Activated T-cell treated with anti-CD3 and anti-CD28 coated beads, Interleukin-2, amount 50 U/mL, for 1 hour (primary cell): ENCODE measurements at regions not wholly inside any gene's neighbourhood (a gene's known extent, or its start where the extent isn't known, plus 50 kb on each side); places are given as distances from the start of the nearest gene placed in this dataset.
"Not testable (repeated sequence)": the region's sequence is repeated elsewhere in the genome, so short reads cannot be mapped to it uniquely, and the experiment has no call there.

Experiments used
- DNase-seq: peaks from one replicate; pipeline ENCODE4 v3.0.0-alpha.2; 2020

- DNase-seq = no peak
These were observed 347.5 kb upstream of the TNRC6C start for GRCh38 chr17:77610972-77611521.

- DNase-seq = no peak
These were observed 346.6 kb upstream of the TNRC6C start for GRCh38 chr17:77611791-77612502.

GRCh38 chr17:77613218-77613617 is 345.3 kb upstream of the TNRC6C start:
- DNase-seq = no peak

GRCh38 chr17:77613627-77614026 is 344.9 kb upstream of the TNRC6C start:
- no peak for DNase-seq

GRCh38 chr17:77615703-77616253 is 342.7 kb upstream of the TNRC6C start:
- no peak for DNase-seq

GRCh38 chr17:77616254-77616731 is 342.2 kb upstream of the TNRC6C start:
- DNase-seq = no peak

GRCh38 chr17:77617516-77617915 is 341.0 kb upstream of the TNRC6C start:
- no peak for DNase-seq

- DNase-seq = no peak
These were observed 340.3 kb upstream of the TNRC6C start for GRCh38 chr17:77618173-77618572.

GRCh38 chr17:77618731-77619130 is 339.8 kb upstream of the TNRC6C start:
- DNase-seq = no peak

- no peak for DNase-seq
These were observed 339.2 kb upstream of the TNRC6C start for GRCh38 chr17:77619326-77619725.

GRCh38 chr17:77619851-77620250 is 338.7 kb upstream of the TNRC6C start:
- DNase-seq = no peak

- no peak for DNase-seq
These were observed 338.2 kb upstream of the TNRC6C start for GRCh38 chr17:77620282-77620681.

GRCh38 chr17:77622084-77622483 is 336.4 kb upstream of the TNRC6C start:
- DNase-seq = not testable (repeated sequence)

GRCh38 chr17:77622647-77623046 is 335.9 kb upstream of the TNRC6C start:
- DNase-seq = no peak

- not testable (repeated sequence) for DNase-seq
These were observed 335.2 kb upstream of the TNRC6C start for GRCh38 chr17:77623321-77623720.

- no peak for DNase-seq
These were observed 330.5 kb upstream of the TNRC6C start for GRCh38 chr17:77628035-77628434.

- not testable (repeated sequence) for DNase-seq
These were observed 329.2 kb upstream of the TNRC6C start for GRCh38 chr17:77629284-77629683.

GRCh38 chr17:77631307-77631706 is 327.2 kb upstream of the TNRC6C start:
- no peak for DNase-seq

- no peak for DNase-seq
These were observed 325.9 kb upstream of the TNRC6C start for GRCh38 chr17:77632619-77633018.

- DNase-seq = no peak
These were observed 323.8 kb upstream of the TNRC6C start for GRCh38 chr17:77634710-77635109.

GRCh38 chr17:77635176-77635575 is 323.3 kb upstream of the TNRC6C start:
- DNase-seq = no peak

GRCh38 chr17:77635785-77636184 is 322.7 kb upstream of the TNRC6C start:
- DNase-seq = not testable (repeated sequence)

GRCh38 chr17:77636835-77637817 is 321.4 kb upstream of the TNRC6C start:
- DNase-seq = no peak
